Eye (tissue), 1 donor: ENCODE measurements at regions not wholly inside any gene's neighbourhood (a gene's known extent, or its start where the extent isn't known, plus 50 kb on each side); places are given as distances from the start of the nearest gene placed in this dataset.

Experiments used
- DNase-seq: peaks from one replicate; pipeline ENCODE4 v3.0.0-alpha.2; 2015

DNA sequence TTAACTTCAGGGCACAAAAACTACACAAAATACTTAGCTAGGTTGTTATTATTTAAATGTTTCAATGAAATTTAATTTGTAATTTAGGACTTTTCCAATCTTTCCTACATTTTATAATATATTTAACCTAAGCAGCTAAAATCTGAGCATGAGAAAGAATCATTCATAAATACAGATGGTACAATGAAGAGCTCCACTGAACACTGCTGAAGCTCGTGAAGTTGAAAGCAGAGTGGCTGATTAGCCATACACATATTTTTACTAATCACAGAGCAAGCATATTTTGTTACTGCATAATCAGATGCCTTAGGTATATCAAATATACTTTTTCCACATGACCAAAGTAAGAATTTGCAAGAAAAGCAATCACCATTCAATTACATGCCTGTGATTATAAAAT is 184.9 kb upstream of the ETAA1 start:
- no peak for DNase-seq

- no peak for DNase-seq
These were observed 183.9 kb upstream of the ETAA1 start for GRCh38 chr2:67213270-67213670.

DNA sequence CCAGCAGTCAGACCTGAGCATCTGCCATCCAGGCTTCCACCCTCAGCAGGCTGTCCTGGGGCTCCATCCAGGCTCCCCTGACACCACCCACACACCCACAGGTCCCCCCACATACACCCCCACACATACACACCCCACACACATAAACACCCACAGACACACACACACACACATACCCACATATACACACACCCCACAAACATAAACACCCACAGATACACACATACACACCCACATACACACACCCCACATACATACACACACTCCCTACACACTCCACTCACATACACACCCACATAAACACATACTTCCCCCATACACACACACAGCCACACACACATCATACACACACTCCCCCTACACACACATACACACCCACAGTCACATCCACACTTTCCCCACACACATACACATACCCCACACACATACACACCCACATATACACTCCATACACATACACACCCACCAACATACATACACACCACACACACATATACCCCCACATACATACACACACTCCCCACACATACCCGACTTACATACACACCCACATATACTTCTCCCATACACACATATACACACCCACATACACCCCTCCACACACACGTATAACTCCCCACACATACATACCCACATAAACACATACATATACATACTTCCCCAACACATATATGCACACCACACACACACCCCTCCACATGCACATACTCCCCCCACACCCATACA is 183.3 kb upstream of the ETAA1 start:
- DNase-seq: no peak

GRCh38 chr2:67214585-67215185 is 182.4 kb upstream of the ETAA1 start:
- no peak for DNase-seq

- DNase-seq: peak; percentile 82
These were observed 181.7 kb upstream of the ETAA1 start for GRCh38 chr2:67215214-67216055.

- DNase-seq: no peak
These were observed 181.0 kb upstream of the ETAA1 start for GRCh38 chr2:67216103-67216502.

DNA sequence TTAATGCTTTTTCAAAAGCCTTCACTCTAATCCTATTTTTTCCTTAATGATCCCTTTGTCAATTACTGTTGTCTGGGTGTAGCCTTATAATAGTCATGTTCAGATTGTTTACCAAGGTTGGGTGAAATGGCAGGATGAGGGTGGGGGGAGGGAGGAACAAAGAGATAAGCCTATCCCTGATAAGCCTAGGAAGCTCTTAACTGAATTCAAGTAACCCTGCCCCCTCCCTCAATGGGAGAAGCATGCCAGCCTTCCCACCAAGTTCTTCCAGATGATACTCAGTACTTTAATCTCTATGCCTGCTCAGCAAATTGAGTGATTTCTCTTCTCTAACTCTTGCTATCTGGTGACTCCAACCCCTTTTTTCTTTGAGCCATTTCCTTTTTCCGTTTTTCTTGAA is 180.3 kb upstream of the ETAA1 start:
- DNase-seq: no peak

DNA sequence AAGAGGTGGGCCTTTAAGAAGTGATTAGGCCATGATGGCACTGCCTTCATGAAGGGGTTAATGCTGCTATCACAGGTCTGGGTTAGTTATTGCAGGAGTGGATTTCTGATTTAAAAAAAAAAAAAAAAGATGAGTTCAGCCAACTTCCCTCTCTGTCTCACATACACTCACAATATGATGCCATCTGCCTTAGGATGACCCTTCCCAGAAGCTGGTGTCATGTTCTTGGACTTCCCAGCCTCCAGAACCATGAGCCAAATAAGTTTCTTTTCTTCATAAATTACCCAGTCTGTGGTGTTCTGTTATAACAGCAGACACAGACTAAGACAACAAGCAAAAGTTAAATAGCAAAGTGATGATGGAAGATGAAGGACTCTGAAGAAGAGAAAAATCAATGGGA is 179.7 kb upstream of the ETAA1 start:
- DNase-seq: no peak

DNA sequence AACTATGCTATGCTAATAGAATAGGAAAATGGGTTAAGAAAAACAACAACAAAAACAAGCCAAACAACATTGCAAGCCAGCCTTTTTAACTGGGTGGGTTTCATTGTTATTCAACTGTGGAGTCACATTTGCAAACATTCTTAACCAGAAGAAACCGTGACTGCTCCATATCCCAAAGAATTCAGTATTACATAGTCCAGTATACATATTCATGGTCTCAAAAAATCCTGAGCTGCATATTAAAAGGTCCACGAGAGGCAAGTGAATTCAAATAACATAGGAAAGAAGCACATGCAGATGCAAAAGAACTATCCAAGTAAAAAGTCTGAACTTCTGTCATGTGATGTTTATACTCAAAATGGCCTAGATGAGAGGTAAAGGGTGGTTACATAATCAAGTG is 179.1 kb upstream of the ETAA1 start:
- no peak for DNase-seq

DNA sequence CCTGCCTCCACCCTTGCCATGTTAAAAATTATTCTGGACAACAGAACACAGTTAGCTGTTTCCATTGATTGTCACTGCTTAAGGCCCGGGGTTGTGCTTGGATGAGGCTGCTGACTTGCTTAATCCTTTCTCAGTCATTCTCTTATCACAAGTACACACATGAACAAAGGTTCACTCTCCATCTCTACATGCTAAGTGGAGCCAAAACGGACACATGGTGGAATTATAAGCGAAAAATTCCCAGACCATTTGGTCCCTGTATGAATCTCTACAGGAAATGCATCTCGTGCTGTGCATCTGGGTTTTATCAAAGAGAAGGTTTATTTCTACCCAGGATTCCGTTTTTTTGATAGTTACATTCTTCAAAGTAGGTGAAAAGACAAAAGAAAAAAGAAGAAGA is 177.5 kb upstream of the ETAA1 start:
- no peak for DNase-seq

- DNase-seq: no peak
These were observed 175.9 kb upstream of the ETAA1 start for GRCh38 chr2:67221266-67221665.

DNA sequence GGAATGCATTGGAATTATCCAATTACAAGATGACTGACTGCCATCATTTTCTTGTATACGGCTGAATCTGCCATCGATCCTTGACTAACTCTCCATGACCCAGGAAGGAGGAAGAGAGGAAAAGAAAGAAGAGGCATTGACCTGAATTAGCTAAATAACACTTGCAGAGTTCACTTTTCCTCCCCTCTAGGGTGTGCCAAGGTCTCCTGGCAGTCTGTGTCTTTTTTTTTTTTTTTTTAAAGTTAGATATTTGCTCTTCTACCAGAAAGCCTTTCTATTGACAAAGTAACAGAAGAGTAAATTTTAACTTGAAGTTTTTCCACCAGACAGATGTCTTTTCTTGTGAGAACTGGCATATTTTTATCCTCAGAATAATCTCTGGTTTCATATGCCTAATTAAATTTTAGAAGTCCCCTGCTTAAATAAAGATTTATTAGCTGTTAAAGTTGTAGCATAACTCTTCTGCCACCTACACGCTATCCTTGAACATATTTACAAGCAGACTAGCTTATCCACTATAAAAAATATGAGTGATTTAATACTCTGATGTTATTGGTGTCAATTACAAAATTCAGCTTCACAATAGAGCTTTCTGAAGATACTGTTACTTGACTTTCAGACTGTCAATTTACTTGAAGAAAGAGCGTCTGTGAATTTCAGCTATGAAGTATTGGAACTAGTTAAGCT is 171.7 kb upstream of the ETAA1 start:
- no peak for DNase-seq

GRCh38 chr2:67229706-67230105 is 167.4 kb upstream of the ETAA1 start:
- DNase-seq: no peak

DNA sequence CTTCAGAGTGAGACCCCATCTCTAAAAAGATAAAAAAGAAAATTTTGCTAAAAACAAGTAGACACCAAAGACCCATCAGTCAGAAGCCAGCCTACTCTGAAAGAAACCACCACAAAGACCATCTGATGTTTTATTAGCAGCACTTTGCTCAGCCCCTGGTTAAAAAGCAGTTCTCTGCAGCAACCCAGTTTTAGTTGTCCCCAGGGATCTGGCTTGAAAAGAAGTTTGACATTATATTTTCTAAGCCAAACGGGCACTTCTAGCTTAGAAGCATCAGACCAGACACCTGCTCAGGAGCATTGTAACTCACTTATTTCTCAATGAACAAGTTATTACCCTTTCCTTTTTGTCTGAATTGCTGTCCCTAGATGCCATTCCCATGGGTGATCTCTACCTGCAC is 164.2 kb upstream of the ETAA1 start:
- no peak for DNase-seq

- DNase-seq: peak; percentile 24
These were observed 162.7 kb upstream of the ETAA1 start for GRCh38 chr2:67234440-67234839.

- DNase-seq: no peak
These were observed 159.8 kb upstream of the ETAA1 start for GRCh38 chr2:67237288-67237687.

GRCh38 chr2:67240507-67240906 is 156.6 kb upstream of the ETAA1 start:
- DNase-seq: no peak

- DNase-seq: no peak
These were observed 155.7 kb upstream of the ETAA1 start for GRCh38 chr2:67241453-67241852.

GRCh38 chr2:67242456-67242855 is 154.7 kb upstream of the ETAA1 start:
- DNase-seq: no peak

DNA sequence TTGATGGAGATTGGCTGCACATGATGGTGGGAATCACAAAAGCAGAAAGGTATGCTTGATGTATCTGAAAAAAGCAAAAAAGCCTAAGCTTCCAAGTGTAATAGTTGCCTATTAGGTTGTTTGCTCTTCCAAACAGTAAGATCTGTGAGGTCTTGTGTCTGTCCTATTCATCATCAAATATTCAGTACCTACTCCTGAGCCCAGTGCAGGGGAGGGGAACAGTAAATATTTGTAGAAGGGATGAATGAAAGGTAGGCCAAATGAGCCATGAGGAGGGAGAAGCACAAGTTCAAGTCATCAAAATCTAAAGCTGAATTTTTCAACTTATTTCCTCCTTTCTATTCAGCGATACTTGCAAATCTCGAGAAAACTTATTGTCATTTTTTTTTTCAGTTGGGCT is 153.2 kb upstream of the ETAA1 start:
- no peak for DNase-seq

DNA sequence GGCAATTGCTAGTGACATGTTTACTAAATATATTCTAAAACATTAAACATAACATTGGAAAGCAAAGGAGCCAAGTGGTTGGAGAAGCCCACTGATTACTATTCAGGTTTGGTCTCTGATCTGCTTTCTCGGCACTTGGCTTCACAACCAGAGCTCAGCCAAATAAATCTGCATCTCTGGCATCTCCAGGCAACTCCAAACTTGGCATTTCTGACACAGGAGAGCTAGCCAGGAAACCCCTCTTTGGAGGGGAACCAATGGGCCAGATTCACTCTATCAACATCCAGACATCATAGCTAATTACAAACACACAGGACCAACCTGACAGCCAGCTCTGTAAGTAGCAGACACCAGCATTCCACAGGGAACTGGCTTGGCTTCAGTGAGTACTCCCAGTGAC is 150.3 kb upstream of the ETAA1 start:
- DNase-seq: no peak

DNA sequence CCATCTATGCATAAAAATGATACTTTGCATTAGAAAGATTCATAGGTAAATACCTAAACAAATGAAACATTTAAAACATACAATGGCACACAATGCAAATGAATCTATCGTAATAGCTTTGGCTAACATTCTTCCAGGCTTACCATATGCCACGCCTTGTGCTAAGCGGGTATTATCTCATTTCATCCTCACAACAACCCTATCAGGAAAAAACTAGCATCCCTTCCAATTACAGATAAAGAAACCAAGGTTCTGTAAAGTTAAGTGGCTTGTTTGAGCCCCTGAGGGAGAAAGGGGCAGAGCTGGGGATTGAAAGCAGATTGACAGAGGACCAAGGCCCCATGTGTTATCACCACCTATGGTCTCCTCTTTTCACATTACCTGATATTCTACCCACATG is 145.4 kb upstream of the ETAA1 start:
- no peak for DNase-seq

GRCh38 chr2:67255933-67256615 is 141.1 kb upstream of the ETAA1 start:
- no peak for DNase-seq
